IMR-90 (cell line): ENCODE measurements at regions not wholly inside any gene's neighbourhood (a gene's known extent, or its start where the extent isn't known, plus 50 kb on each side); places are given as distances from the start of the nearest gene placed in this dataset.

Source experiments
- ATAC-seq: fragments of 200-7000 bp; cut with Tn5 transposase; 2 replicates; pipeline ENCODE4 v1.9.1; 2020; ENCODE audit warnings: low read depth, mild to moderate bottlenecking, moderate library complexity
- BruUV-seq: library from RNA; stranded (reverse); fragments of 400-500 nt; replicated peaks from 2 replicates; lab custom pipeline; 2021; lab: Mats Ljungman, UMichigan
- CTCF ChIA-PET: fragments of 300-600 bp; formaldehyde crosslinking; extraction: SDS; loops from one replicate; lab custom pipeline; 2021; ENCODE audit warnings: antibody characterized with exemption; lab: Yijun Ruan, JAX
- POLR2A ChIA-PET: fragments of 300-600 bp; sonication (Branson Sonifier 250); formaldehyde crosslinking; loops from one replicate; lab custom pipeline; 2022; ENCODE audit warnings: antibody characterized with exemption; ENCODE audit not compliant: unreplicated experiment; lab: Charles Lee
- DNase-seq: peaks from one replicate; pipeline ENCODE4 v3.0.0; 2013
- H2AFZ ChIP-seq: replicated peaks from 2 replicates; pipeline ENCODE3; 2013; ENCODE audit warnings: low read length, mild to moderate bottlenecking; ENCODE audit not compliant: poor library complexity
- H2AK5ac ChIP-seq: 2 replicates; pipeline ENCODE4 v1.6.1; 2013; ENCODE audit warnings: low read depth, low read length, inconsistent platforms
- H2AK9ac ChIP-seq: replicated peaks from 2 replicates; pipeline ENCODE3; 2013; ENCODE audit warnings: mild to moderate bottlenecking, low read depth, low read length, moderate library complexity; ENCODE audit not compliant: poor library complexity
- H2BK120ac ChIP-seq: 2 replicates; pipeline ENCODE4 v1.6.1; 2013; ENCODE audit warnings: low read depth, low read length, inconsistent platforms
- H2BK15ac ChIP-seq: 3 replicates; pipeline ENCODE4 v1.6.1; 2013; ENCODE audit warnings: low read depth, low read length, inconsistent platforms
- H2BK20ac ChIP-seq: 2 replicates; pipeline ENCODE4 v1.6.1; 2013; ENCODE audit warnings: low read depth, mild to moderate bottlenecking, inconsistent platforms, low read length, moderate library complexity
- H2BK5ac ChIP-seq: 2 replicates; pipeline ENCODE4 v1.6.1; 2013; ENCODE audit warnings: mild to moderate bottlenecking, low read depth, low read length, inconsistent platforms; ENCODE audit not compliant: poor library complexity, severe bottlenecking
- H3K14ac ChIP-seq: replicated peaks from 2 replicates; pipeline ENCODE4 v1.6.1; 2013; ENCODE audit warnings: low read depth, low read length, inconsistent platforms
- H3K18ac ChIP-seq: 2 replicates; pipeline ENCODE4 v1.6.1; 2013; ENCODE audit warnings: low read depth, low read length, control low read depth
- H3K23ac ChIP-seq: 2 replicates; pipeline ENCODE4 v1.6.1; 2013; ENCODE audit warnings: low read depth, low read length, inconsistent platforms
- H3K27ac ChIP-seq: 2 replicates; pipeline ENCODE4 v1.5.1; 2013; ENCODE audit warnings: mild to moderate bottlenecking, control low read depth, low read length; ENCODE audit not compliant: insufficient read depth
- H3K27me3 ChIP-seq: 2 replicates; pipeline ENCODE4 v1.6.1; 2013; ENCODE audit warnings: low read length; ENCODE audit not compliant: control insufficient read depth, insufficient read depth
- H3K36me3 ChIP-seq: 2 replicates; pipeline ENCODE4 v1.6.1; 2013; ENCODE audit warnings: low read length, mixed read lengths; ENCODE audit not compliant: control insufficient read depth, insufficient read depth
- H3K4ac ChIP-seq: 2 replicates; pipeline ENCODE4 v1.6.1; 2013; ENCODE audit warnings: low read depth, low read length, inconsistent platforms
- H3K4me1 ChIP-seq: 2 replicates; pipeline ENCODE4 v1.6.1; 2013; ENCODE audit warnings: low read length, mixed read lengths; ENCODE audit not compliant: control insufficient read depth, insufficient read depth
- H3K4me2 ChIP-seq: 2 replicates; pipeline ENCODE4 v1.6.1; 2013; ENCODE audit warnings: low read depth, mild to moderate bottlenecking, control low read depth, low read length, moderate library complexity
- H3K4me3 ChIP-seq: 2 replicates; pipeline ENCODE4 v1.5.1; 2013; ENCODE audit warnings: low read depth, mild to moderate bottlenecking, control low read depth, low read length, moderate library complexity; ENCODE audit not compliant: insufficient read depth
- H3K56ac ChIP-seq: 2 replicates; pipeline ENCODE4 v1.6.1; 2013; ENCODE audit warnings: low read length, inconsistent platforms; ENCODE audit not compliant: insufficient read depth; ENCODE audit errors: extremely low read depth
- H3K79me1 ChIP-seq, 2 experiments: 2 replicates each; pipeline ENCODE4 v1.6.1; 2013; ENCODE audit warnings: low read length in 2 of 2, inconsistent platforms in 1 of 2, low read depth in 1 of 2
- H3K9ac ChIP-seq: 2 replicates; pipeline ENCODE4 v1.6.1; 2013; ENCODE audit warnings: low read depth, low read length, control low read depth
- H3K9me1 ChIP-seq: 2 replicates; pipeline ENCODE4 v1.6.1; 2013; ENCODE audit warnings: low read length, inconsistent platforms; ENCODE audit not compliant: insufficient read depth
- H3K9me3 ChIP-seq: 2 replicates; pipeline ENCODE4 v1.6.1; 2013; ENCODE audit warnings: low read length; ENCODE audit not compliant: control insufficient read depth, insufficient read depth
- H4K20me1 ChIP-seq: 2 replicates; pipeline ENCODE4 v1.6.1; 2013; ENCODE audit warnings: low read length, inconsistent platforms; ENCODE audit not compliant: insufficient read depth
- H4K5ac ChIP-seq: 2 replicates; pipeline ENCODE4 v1.6.1; 2013; ENCODE audit warnings: mild to moderate bottlenecking, low read depth, low read length, control low read depth
- H4K8ac ChIP-seq, 2 experiments: 2 replicates each; pipeline ENCODE4 v1.6.1; 2013; ENCODE audit warnings: low read depth in 2 of 2, low read length in 2 of 2, control low read depth in 1 of 2, inconsistent platforms in 1 of 2
- H4K91ac ChIP-seq: 2 replicates; pipeline ENCODE4 v1.6.1; 2013; ENCODE audit warnings: low read depth, low read length, inconsistent platforms; ENCODE audit not compliant: insufficient read depth
- RFX5 ChIP-seq: IDR thresholded peaks from 2 replicates; pipeline ENCODE4 v1.8.0; 2012; ENCODE audit warnings: low read depth, mild to moderate bottlenecking, low read length, moderate library complexity
- dilution Hi-C: fragments of 300-500 bp; cut with HindIII; formaldehyde crosslinking; loops from one replicate; pipeline ENCODE4 v1.14.3; 2018; ENCODE audit warnings: low sequenced_read_pairs; ENCODE audit not compliant: unreplicated experiment
- in situ Hi-C: fragments of 300-500 bp; cut with MboI; formaldehyde crosslinking; loops from 3 replicates; pipeline ENCODE4 v1.14.3; 2019; ENCODE audit warnings: low sequenced_read_pairs, inconsistent platforms, mixed read lengths
- intact Hi-C: fragments of 100-400 bp; cut with micrococcal nuclease; formaldehyde crosslinking; loops from 2 replicates; pipeline ENCODE4 v1.10.0; 2022

DNA sequence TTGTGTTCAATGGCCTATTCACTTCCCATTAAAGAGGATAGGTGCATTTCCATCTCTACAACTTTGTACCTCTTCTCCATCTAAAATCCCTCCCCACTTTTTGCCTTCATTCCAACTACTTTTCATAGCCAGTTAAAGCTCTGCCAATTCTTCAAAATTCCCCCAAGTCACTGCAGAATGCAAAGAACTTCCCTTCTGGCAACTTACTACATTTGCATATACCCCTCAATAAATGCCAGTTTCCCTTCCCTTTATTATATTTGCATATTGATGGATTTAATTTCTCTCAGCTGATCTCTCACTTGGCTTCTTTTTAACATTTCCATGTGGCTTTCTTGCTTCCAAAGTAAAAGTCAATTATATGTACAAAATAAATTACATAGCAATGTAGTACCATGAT is 393.4 kb downstream of the HACE1 start:
- Histone ChIP-seq H3K36me3 (no peaks in the 10 kb centered on the region), H4K20me1 (no peaks in the 10 kb centered on the region), H3K9me3 (peaks cover 10% of the 10 kb centered on the region; the same call in 1 of the 2 replicates), H2BK20ac (no peak overlapping the region), H3K9me1 (no peaks in the 10 kb centered on the region), H2BK5ac (no peak overlapping the region), H2AFZ (no peak overlapping the region), H3K27me3 (no peaks in the 10 kb centered on the region), H3K18ac (no peak overlapping the region), H2AK5ac (no peak overlapping the region), H2BK15ac (no peak overlapping the region), H3K23ac (no peak overlapping the region), H4K91ac (no peak overlapping the region), H2AK9ac (no peak overlapping the region), H2BK120ac (no peak overlapping the region), H3K56ac (no peak overlapping the region), H3K4me3 (no peak overlapping the region), H3K14ac (no peak overlapping the region), H4K8ac (no peak overlapping the region), H3K4ac (no peak overlapping the region), H3K27ac (no peak overlapping the region), H3K4me1 (no peaks in the 10 kb centered on the region), H3K79me1 (no peaks in the 10 kb centered on the region), H4K5ac (no peak overlapping the region), H3K9ac (no peak overlapping the region), H3K4me2 (no peak overlapping the region)
- TF ChIP-seq RFX5: no peak
- intact Hi-C loops (no loop called here), dilution Hi-C loops (no loop called here), in situ Hi-C loops (no loop called here)
- ATAC-seq (no peak), DNase-seq (no peak)
- BruUV-seq: no TSS peak
- ChIA-PET CTCF (no interaction called here), POLR2A (no interaction called here)
